Body of pancreas (tissue), 4 donors: ENCODE measurements at regions not wholly inside any gene's neighbourhood (a gene's known extent, or its start where the extent isn't known, plus 50 kb on each side); places are given as distances from the start of the nearest gene placed in this dataset.

Source experiments
- CTCF ChIP-seq, 7 experiments: fragments of 450-650 bp in 4 of 7; fragments of 200-600 bp in 3 of 7; sonication (generic) in 3 of 7; IDR thresholded peaks; one replicate each; pipeline ENCODE4 v1.5.1; 2016 to 2019; ENCODE audit warnings: antibody characterized with exemption in 7 of 7
- POLR2A ChIP-seq, 3 donors: fragments of 450-650 bp; IDR thresholded peaks; one replicate each; pipeline ENCODE4 v1.6.1; 2016; ENCODE audit warnings: antibody characterized with exemption in 3 of 3, mild to moderate bottlenecking in 2 of 3

GRCh38 chr5:93082981-93083380 is 498.0 kb downstream of the NR2F1-AS1 start:
- TF ChIP-seq CTCF (IDR thresholded peaks at IDR 0.05) (no peak), POLR2A (IDR thresholded peaks at IDR 0.05) (no peak)
